Kidney capillary endothelial cell (primary cell): ENCODE measurements at regions not wholly inside any gene's neighbourhood (a gene's known extent, or its start where the extent isn't known, plus 50 kb on each side); places are given as distances from the start of the nearest gene placed in this dataset.

Source experiments
- DNase-seq: peaks from one replicate; pipeline ENCODE4 v3.0.0-alpha.2; 2018; ENCODE audit warnings: low spot score

DNA sequence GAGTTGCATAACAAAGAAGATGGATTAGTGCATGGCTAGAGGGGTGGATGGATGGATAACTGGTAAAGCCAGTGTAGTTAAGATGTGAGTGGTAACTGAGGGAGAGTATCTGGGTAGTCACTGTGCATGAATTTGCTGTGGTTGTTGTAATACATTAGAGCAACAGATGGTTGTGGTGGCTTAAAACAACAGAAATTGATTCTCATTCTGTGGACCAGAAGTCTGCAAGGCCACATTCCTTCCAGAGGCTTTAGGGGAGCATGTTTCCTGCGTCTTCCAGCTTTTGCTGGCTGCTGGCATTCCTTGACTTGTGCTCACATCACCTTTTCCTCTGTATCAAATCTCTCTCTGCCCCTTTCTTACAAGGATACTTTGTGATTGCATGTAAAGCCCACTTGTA, 155.4 kb downstream of the ASB1 start:
- no peak for DNase-seq

DNA sequence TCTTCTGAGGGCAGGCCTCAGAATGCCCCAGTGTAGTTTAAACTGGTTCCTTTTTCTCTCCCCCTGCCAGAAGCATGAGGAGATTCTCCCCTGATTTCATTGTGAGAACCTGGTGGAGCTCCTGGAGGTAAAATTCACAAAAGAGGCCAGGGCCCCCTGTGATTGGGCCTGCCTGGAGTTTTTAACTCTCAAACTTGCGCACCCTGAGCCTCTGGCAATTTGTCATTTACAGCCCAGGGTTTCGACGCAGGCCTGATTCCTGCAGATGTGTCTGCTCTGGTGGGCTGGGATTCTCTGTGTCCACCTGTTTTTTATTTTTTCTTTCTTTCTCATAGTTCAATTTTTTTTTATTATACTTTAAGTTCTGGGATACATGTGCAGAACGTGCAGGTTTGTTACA, 157.9 kb downstream of the ASB1 start:
- no peak for DNase-seq

DNA sequence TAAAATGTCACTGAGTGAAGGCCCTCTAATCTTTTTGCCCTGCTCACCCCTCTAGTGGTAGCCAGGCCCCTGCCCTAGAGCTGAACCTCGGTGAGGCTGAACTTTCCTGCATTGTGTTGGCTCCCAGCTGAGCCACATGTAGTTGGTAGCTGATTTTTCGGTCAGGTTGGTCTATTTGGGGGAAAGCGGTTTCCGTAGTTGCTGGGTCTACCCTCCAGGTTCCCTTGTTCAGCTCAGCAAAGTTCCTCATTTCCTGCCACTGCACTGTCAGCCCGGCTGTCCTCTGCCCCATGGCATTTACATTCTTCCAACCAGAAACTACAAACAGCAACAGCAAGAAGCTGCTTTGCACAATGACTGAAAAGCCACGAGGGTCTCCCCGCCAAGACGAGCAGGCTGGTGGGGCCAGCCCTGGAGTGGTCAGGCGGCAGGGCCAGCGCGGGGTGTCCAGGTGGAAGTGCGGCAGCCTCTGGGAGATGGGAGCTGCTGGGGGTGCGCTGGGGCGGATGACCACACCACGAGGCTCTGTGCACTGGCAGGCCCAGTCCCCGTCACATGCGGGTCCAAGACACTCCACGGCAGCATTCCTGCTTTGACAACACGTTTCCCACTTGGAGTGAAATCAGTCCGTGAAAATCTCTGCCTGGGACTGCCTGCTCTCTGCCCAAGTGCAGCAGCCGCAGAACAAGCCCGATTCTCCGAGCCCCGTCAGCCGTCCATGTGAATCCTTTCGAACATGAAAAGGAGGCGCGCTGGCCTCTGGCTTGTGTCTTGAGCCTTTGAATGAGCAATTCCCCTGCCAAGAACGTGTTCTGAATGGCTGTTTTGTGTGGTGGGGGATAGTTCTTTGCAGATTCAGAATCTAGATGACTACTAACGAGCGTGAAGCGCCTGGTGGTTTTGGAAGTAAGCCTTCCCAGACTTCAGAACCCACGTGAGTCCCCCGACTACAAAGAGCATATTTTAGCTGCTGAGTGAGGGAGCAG, 159.4 kb downstream of the ASB1 start:
- DNase-seq, result no peak

DNA sequence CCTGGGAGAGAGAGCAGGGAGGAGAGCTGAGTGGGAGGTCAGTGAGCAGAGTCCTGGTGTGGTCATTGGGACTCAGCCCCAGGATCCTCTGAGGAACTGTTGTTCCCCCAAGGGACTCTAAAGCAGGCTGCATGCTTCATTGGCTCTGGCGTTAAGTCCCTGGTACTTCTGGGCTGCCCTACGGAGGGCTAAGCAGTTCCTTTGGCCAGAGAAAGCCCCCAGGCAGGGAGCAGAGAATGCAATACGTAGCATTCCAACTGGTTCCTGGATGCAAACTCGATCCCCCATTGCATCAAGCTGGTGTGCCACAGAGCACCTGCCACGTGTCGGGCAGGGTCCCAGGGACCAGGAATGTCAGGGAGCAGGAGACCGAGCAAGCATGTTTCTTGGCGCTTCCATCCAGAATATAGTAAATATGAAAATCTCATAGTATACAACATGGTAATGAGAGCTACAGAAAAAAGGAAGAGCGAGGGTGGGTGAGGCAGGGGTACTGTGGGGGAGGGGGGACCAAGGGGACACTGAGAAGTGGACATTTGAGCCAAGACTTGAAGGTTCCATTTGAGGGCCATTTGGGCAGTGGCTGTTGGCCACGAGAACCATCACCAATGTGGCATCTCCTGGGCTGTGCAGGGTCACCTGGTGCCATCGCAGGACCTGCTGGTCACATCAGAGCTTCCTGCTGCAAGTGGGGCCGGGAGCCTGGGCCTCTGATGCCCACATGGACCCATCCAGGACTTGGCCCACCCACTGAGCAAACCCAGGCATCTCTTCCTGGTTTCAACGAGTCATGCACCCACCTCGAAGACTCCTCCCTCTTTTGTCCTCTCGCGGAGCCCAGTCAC, 160.4 kb downstream of the ASB1 start:
- DNase-seq, result no peak

DNA sequence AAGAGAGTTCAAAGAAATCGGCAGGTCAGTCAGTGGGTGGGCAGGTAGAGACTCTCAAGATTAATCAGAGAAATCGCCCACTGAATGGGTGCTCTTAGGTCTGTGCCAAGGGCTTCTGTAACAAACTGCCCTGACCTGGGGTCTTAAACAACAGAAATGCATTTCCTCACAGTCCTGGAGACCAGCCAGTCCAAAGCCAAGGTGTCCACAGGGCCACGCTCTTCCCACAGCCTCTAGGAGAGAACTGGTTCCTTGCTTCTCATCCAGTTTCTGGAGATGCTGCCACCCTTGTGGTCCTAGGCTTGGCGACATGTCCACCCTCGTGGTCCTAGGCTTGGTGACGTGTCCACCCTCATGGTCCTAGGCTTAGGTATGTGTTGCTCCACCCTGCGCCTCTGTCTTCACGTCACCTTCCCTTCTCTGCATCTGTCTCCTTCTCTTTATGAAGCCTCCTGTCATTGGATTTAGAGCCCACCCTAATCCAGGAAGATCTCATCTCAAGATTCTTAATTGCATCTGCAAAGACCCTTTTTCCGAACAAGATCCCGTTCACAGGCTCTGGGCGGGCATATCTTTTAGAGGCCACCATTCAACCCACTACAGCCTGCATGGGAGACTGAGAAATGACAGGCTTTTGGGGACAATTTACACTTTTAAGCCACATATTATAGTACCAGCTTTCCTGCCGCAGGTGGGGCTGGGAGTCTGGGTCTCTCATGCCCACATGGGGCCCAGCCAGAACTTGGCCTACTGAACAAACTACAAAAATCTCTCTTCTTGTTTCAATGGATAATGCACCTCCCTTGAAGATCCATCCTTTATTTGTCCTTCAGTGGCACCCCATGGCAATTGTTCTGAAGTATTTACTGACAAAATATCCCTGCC, 161.3 kb downstream of the ASB1 start:
- DNase-seq, result no peak

DNA sequence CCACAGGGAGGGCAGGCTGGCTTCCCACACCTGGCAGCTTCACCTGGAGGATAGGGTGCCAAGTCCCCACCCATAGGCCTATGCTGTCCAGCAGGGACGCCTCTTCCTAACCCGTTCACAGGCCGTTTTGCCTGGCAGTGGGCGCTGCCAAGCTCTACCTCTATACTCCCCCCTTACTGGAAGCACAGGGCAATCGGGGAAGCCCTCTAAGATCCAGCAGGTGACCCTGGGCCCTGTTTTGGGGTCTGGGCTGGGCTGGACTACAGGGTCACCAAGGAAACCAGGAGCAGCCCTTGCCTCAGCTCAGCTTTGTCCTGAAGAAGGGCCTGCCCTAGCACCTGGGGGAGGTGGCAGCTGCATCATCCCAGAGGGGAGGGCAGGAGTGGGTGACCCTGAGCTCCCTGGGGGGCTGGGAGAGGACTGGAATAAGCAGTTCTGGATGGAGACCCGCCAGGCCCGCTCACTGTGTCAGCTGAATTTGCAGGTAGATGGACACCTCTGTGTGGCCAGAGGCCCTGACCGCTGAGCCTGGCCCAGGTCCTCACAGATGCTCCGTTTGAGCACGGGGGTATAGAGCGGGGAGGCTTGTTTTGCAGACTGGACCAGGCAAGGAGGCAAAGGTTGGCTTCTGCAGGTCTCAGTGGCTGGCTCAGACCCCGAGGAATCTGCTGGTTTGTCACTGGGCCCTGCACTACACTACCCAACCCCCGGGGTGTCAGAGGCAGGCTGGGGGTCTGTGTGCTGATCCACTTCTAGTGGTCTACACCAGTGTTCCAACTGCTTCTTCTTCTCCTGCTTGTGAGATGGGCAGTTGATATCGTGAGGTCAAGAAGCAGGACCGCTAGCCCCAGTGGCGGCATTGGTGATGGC, 163.1 kb downstream of the ASB1 start:
- DNase-seq, result no peak

DNA sequence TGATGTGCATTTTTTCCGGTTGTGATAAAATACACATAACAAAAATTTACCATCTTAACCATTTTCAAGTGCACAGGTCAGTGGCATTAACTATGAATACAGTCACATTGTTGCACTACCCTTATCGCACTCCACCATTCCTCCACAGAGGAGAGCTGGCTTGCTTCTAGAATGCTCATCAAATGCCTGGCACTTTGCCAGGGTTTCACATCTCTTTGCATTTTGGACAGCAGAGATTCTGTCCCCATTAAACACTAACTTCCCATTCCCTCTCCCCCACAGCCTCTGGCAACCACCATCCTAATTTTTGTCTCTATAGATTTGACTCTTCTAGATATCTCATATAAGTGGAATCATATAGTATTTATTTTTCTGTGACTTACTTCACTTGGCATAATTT, 165.0 kb downstream of the ASB1 start:
- DNase-seq, result no peak

DNA sequence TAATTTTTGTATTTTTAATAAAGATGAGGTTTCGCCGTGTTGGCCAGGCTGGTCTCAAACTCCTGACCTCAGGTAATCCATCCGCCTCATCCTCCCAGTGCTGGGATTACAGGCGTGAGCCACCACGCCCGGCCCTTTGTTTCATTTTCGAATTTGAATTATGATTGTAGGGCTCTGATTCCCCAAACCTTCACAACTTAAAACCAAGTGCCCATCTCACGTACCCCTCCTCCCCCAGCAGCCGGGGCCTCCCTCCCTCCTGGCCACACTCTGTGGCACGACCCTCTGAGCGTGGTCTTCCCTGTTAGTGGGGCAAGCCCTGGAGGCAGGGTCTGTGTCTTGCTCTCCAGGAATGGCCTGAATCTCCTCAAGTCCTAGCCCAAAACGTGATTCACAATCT, 166.5 kb downstream of the ASB1 start:
- DNase-seq, result no peak

DNA sequence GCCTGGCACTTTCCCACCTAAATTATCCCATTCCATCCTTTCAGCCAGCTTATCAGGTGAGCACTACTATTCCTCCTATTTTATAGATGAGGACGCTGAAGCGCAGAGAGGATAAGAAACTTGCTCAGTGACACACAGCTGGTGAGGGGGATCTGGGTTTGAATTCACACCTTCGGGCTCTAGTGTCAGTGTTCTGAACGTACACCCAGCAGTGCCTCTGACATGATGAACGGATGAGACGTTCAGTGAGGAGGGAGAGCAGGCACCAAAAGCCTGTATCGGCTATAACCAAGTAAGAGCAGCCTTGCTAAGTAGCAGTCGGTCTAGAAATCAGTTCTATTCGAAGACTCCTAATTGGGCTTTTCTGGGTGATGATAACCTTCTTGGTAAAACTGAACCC, 167.0 kb downstream of the ASB1 start:
- no peak for DNase-seq

DNA sequence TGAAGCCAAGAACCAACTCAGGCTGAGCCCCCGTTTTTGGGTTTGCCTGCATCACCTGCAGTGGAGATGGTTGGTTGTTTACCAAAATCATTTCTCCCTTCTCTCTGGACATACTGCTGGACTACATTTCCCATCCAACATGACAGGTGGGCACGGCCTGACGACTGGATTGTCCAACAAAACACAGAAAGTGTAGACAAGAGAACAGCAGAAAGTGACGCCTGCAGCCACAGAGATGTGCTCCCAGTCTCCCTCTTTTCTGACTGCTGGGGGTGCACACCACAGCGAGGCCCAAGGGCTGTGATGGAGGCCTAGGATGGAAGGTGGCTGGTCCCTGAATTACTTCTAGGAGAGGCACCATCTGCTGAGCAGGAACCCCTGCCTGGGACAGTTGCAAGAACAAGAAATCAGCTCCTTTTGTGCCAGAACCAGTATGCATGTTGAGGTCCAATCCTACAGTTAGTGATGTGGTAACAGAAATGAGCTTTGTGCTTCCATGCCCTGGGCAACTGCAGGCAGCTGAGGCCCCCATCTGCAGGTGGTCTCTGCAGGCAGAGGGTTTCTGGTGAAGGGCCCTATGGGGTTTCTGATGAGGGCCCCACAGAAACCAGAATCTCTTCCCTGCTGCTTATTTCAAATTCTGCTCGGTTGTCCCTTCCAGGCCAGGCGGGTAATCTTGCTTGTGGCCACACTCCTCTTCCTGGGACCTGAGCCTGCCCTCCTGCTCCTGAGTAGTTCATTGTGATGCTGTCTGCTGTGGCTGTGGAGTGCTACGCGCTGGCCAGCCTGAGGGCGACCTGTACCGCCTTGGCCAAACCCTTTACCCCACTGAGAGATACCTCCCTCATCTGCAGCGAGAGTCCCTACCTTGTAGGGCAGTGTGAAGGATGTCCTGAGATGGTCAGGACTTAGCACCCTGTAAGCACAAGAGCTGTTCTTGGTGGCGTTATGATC, 168.3 kb downstream of the ASB1 start:
- no peak for DNase-seq

DNA sequence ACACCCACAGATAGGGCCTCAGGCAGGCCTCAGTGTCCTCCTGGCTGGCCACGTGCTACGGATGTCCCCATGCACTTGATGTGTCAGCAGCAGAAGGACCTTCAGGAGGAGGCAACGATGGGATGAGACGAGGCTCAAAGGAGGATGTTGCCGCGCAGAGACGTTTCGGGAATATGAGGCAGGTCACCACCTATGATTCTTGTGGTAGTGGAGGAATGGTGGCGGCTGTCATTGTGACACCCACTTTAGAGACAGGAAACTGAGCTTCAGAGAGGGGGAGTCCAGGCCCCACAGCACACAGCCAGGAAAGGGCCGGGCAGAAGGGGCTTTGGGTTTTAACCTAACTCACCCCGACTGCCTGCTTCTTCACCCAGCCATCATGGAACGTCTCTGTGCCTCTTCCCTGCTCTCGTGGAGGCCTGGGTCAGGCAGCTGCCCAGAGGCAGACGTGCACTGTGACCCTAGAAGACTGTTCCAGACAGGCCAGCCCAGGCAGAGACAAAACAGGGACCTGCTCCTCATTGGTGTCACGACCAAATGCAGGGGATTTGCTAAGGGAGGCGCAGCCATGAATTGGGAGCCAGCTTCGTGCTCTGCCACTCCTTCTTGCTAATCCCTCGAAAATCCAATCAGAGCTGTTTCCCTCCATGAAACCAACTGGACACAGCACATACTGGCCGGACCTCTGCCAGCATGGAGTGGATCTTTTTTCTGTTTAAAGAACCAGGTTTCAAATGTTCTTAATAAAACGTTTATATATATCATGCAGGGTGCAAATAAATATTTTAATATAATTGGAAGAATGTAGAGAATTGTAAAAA, 169.2 kb downstream of the ASB1 start:
- DNase-seq, result no peak

DNA sequence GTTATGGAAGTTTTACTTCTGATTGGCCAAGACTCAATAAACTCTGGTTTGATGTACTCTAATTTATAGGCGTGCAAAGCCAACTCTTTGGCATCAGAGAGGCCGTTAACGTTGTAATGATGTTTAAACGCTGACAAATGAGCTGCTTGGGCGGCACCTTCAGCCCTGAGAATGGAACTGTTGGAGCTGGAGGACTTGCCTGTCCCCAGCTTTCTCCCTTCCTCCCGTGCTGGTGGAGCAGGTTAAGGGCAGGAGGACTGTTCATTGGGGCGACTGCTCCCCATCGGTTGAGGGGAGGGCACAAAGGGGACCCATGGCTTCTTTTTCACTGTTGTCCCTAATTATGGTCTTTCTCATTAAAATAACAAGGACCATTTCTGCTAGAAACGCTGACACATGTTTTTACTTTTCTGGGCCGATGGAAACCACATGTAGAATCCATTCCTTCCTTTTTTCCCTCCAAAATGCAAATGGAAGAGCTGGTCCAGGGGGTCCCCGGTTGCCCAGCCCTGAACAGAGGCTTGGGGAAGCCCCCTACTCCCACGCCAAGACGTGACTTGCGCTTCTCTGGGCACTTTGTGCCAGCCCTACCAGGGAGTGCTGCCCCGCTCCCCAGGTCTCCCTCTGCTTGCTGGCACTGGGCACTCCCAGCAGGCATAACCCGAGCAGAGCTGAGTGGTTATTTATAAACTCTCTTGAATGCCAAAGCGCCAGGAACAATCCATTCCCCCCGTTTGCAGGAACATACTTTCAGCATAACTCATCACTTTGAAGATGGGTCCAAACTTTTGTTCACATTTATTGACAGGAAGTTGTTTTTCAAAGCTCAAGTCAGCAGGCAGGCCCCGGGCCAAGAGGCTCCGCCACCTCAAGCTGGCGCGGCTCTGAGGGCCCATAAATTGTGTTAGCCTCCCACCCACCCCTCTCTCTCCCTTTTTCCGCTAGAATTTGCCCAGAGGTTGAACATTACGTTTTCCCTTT, 170.1 kb downstream of the ASB1 start:
- DNase-seq, result peak; percentile 94

DNA sequence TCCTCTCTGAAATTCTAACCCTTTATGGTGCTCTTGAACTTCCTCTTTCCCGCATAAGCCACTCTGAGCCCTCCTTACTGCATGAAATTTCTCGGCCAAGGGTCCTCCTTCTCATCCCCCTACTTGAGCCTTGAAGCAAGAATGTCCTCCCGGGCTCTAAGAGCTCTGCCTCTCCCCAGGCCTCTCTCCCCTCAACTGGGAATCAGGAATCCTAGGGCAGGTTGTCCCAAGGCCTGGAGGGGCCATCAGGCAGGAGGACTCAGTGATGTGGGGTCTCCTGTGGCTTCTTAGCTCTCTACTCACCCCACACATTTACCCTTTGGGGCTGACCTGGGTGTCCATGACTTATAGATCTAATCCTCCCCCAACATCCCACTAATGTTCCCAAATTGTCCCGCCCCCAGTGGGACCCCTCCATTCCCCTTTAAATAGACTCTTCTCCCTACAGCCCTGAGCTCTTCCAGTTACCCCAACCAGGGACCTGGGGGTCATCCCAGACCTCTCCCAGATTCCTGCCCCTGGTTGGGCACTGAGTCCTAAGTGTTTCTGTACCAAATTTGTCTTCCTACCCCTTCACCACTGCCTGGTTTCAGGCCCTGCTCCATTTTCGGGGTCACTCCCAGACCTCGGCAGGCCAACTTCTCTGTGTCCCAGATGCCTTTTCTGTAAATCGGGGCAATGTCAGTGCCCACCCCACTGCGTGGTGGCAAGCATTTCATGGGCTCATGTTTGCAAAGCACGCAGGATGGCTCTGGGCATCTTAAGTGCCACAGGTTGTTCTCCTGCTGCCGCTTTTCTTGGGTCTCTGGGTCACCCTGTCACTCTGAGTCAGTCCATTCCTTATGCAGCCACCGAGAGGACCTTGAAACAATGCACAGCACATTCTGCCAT, 171.2 kb downstream of the ASB1 start:
- no peak for DNase-seq

DNA sequence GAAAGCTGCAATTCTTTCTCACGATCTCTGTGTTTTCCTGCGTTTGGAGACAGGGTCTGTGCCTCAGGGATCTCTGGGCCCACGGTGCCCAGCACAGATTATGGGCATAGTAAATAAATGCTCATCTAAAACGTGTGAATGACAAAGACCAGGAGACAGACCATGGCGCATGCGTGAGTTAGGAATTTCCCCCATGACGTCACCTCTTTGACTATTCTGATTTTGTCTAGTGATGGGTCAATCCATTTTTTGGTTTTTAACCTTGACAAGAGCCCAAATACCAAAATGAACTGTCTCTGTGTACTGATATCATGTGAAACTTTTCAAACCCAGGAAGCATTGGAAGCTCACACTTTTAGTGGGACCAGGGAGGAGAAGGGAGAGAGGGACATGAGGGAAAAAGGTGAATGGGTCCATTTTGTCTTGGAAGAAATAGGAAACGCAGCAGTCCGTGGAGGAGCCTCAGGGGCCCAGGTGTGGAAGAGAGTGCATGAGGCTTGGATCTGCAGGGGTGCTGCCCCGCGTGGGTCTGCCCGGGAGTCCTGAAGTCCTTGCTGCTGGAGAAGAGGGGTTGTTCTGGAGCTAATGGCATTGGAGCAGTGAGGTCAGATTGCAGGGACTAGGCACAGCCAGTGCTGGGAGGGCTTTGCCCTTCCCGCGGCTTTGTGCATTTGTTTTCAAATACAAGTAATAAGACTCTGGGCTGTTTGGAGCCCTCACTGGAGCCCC, 172.2 kb downstream of the ASB1 start:
- no peak for DNase-seq

DNA sequence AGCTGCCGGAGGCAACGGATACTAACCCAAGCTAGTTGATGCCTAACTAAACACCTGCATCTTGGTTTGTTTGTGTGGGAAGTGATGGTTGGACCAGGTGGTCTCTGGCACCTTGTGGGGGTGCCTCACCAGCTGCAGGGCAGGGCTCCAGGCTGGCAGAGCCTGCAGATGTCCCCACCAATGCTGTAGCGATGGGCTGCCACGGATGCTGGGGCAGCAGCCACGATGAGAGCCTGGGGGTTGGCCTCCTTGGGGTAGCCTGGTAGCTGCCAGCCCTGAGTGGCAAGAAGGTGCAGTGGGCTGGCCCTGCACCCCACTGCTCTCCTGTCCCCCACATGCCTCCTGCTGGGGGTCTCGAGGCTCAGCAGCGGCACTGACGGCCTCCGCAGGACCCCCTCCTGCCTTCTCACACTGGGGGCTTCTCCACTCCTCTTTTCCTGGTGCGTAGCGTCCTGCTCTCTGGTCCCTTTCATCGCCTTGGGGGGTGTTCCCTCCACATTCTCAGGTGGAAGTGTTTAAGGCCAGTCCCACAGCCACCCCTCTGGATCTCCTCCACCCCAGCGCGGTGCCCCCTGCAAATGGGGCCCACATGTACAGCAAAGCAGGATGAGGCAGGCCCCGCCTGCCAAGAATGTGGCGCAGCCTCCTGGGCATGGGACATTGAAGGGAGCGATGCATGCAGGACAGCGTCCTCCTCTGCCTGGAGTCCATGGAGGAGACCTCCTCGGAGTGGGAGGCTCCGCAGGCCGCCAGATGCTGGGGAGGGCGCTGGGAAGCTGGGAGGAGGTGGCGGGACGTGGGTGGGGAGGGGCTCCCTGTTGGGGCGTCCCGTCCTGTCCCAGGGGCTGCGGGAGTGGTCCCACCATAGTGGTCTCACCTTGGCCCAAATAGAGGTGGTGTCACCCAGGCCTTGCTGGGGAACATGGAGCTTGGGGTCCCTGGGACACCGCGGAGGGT, 173.1 kb downstream of the ASB1 start:
- DNase-seq, result no peak
